BLaER1 (cell line): ENCODE measurements at regions not wholly inside any gene's neighbourhood (a gene's known extent, or its start where the extent isn't known, plus 50 kb on each side); places are given as distances from the start of the nearest gene placed in this dataset.

Experiments
- H3K27ac ChIP-seq: shearing (Covaris generic); formaldehyde crosslinking; 2 replicates; pipeline ENCODE4 v1.8.1; 2022
- H3K27me3 ChIP-seq: shearing (Covaris generic); formaldehyde crosslinking; 2 replicates; pipeline ENCODE4 v1.8.1; 2022
- H3K36me3 ChIP-seq: shearing (Covaris generic); formaldehyde crosslinking; 2 replicates; pipeline ENCODE4 v1.8.1; 2022
- H3K4me1 ChIP-seq: shearing (Covaris generic); formaldehyde crosslinking; 2 replicates; pipeline ENCODE4 v1.8.1; 2022
- H3K4me2 ChIP-seq: shearing (Covaris generic); formaldehyde crosslinking; 2 replicates; pipeline ENCODE4 v1.8.1; 2022
- H3K4me3 ChIP-seq: shearing (Covaris generic); formaldehyde crosslinking; 2 replicates; pipeline ENCODE4 v1.8.1; 2022
- H3K9ac ChIP-seq: shearing (Covaris generic); formaldehyde crosslinking; 2 replicates; pipeline ENCODE4 v1.8.1; 2022
- H3K9me3 ChIP-seq: shearing (Covaris generic); formaldehyde crosslinking; 2 replicates; pipeline ENCODE4 v1.8.1; 2022
- H4K20me1 ChIP-seq: shearing (Covaris generic); formaldehyde crosslinking; 2 replicates; pipeline ENCODE4 v1.8.1; 2022
- Cebpa-rat ChIP-seq: shearing (Covaris generic); IDR thresholded peaks from 2 replicates; pipeline ENCODE4 v1.8.1; 2022

- Histone ChIP-seq H3K27ac (no peak overlapping the region), H3K9ac (no peak overlapping the region), H3K36me3 (no peaks in the 10 kb centered on the region), H3K4me1 (no peaks in the 10 kb centered on the region), H3K9me3 (no peaks in the 10 kb centered on the region), H3K27me3 (no peaks in the 10 kb centered on the region), H4K20me1 (no peaks in the 10 kb centered on the region), H3K4me3 (no peak overlapping the region), H3K4me2 (no peak overlapping the region)
- TF ChIP-seq Cebpa-rat, result no peak
Observed at GRCh38 chr7:125877246-125877645, 947.6 kb upstream of the POT1 start.

DNA sequence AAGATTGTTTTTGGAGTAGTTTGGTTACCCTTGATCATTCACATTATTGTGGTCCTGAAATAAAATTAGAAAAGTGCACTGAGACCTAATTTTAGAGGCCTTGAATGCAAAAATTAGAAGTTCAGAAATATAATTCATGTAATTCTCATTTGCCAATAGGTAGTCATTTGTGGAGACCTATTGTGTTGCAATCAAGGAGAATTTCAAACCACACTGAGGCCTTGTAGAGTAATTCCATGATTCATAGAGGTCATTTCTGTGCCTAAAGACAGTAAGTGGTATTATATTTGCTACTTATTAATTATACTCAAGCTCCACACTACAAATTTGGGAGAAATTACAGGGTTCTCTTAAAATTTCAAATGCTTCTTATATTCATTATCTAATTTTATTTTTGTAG lies 946.8 kb upstream of the POT1 start:
- no peaks in the 10 kb centered on the region for H4K20me1 ChIP-seq
- no peak for TF ChIP-seq Cebpa-rat
- H3K27me3 ChIP-seq, result no peaks in the 10 kb centered on the region
- H3K4me2 ChIP-seq, result no peak overlapping the region
- H3K36me3 ChIP-seq, result no peaks in the 10 kb centered on the region
- H3K9ac ChIP-seq, result no peak overlapping the region
- no peak overlapping the region for H3K27ac ChIP-seq
- no peaks in the 10 kb centered on the region for H3K9me3 ChIP-seq
- H3K4me3 ChIP-seq, result no peak overlapping the region
- no peaks in the 10 kb centered on the region for H3K4me1 ChIP-seq

DNA sequence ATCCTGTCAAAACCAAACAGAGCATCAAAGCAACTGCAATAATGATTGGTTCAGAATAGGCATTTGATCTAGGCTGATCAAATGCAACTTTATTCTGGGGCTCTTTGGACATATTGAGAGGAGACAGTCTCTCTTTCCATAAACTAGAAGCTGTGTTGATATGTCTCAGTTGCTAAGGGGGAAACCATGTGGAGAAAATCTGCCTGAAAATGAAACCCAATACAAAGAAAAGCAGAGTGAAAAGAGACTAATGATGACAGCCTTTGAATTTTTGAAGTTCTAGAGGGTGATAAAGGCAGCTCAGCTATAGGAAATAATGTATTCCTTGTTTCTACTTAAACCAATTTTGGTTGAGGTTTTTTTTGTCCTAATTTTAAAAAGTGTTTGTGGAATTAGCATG lies 941.8 kb upstream of the POT1 start:
- no peak overlapping the region for H3K4me2 ChIP-seq
- no peaks in the 10 kb centered on the region for H4K20me1 ChIP-seq
- H3K9me3 ChIP-seq, result no peaks in the 10 kb centered on the region

DNA sequence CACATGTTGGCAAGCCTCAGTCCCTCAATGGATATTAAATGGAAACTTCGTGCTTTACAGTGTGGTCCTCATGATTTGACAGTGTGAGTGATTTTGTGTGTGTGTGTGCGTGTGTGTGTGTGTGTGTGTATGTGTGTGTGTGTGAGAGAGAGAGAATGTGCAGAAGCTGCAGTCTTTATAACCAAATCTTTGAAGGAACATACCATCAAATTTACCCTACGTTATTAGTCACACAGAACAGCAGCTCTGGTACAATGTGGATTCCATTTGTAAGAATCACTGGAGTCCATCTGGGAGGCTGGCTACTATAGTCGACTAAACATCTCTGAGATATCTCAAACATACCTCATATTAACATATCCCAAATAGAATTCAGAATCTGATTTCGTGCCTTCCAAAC lies 928.0 kb upstream of the POT1 start:
- TF ChIP-seq Cebpa-rat, result no peak
- Histone ChIP-seq H3K27ac (no peak overlapping the region), H3K9me3 (no peaks in the 10 kb centered on the region)

More for the DNA sequence above, 941.8 kb upstream of the POT1 start:
- Histone ChIP-seq H3K27me3 (no peaks in the 10 kb centered on the region), H3K9ac (no peak overlapping the region), H3K27ac (no peak overlapping the region), H3K36me3 (no peaks in the 10 kb centered on the region), H3K4me3 (no peak overlapping the region), H3K4me1 (no peaks in the 10 kb centered on the region)
- TF ChIP-seq Cebpa-rat, result no peak

DNA sequence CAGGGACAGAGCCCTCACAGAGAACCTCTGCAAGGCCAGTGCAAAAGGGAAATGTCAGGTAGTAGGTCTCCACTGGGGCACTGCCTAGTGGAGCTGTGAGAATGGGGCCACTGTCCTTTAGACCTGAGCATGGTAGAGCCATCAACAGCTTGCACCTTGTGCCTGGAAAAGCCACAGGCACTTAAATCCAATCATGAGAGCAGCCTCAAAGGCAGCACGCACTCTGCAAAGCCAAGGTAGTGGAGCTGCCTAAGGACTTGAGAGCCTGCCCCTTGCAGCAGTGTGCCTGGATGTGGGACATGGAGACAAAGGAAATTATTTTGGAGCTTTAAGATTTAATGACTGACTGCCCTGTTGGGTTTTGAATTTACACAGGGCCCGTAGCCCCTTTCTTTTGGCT lies 918.5 kb upstream of the POT1 start:
- Histone ChIP-seq H4K20me1 (no peaks in the 10 kb centered on the region), H3K4me2 (no peak overlapping the region), H3K4me1 (no peaks in the 10 kb centered on the region), H3K4me3 (no peak overlapping the region), H3K27me3 (no peaks in the 10 kb centered on the region), H3K9ac (no peak overlapping the region), H3K27ac (no peak overlapping the region), H3K36me3 (no peaks in the 10 kb centered on the region), H3K9me3 (no peaks in the 10 kb centered on the region)
- TF ChIP-seq Cebpa-rat, result no peak

More for the DNA sequence above, 928.0 kb upstream of the POT1 start:
- no peak overlapping the region for H3K4me2 ChIP-seq
- no peaks in the 10 kb centered on the region for H3K4me1 ChIP-seq
- no peaks in the 10 kb centered on the region for H4K20me1 ChIP-seq
- no peaks in the 10 kb centered on the region for H3K36me3 ChIP-seq
- H3K9ac ChIP-seq, result no peak overlapping the region
- no peaks in the 10 kb centered on the region for H3K27me3 ChIP-seq
- no peak overlapping the region for H3K4me3 ChIP-seq

- Histone ChIP-seq H4K20me1 (no peaks in the 10 kb centered on the region), H3K4me2 (no peak overlapping the region), H3K27ac (no peak overlapping the region), H3K27me3 (no peaks in the 10 kb centered on the region), H3K4me3 (no peak overlapping the region), H3K9ac (no peak overlapping the region), H3K9me3 (no peaks in the 10 kb centered on the region), H3K4me1 (no peaks in the 10 kb centered on the region), H3K36me3 (no peaks in the 10 kb centered on the region)
- TF ChIP-seq Cebpa-rat, result no peak
Observed at GRCh38 chr7:125847692-125848091, 918.1 kb upstream of the POT1 start.

DNA sequence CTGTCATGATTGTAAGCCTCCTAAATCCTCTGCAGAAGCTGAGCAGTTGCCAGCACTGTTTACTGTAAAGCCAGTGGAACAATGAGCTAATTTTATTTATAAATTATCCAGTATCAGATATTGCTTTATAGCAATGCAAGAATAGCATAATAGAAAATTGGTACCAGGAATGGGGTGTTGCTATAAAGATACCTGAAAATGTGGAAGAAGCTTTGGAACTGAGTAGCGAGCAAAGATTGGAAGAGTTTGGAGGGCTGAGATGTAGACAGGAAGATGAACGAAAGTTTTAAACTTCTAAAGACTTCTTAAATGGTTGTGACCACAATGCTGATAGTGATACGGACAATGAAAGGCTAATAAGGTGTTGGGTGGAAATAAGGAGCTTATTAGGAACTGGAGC lies 917.4 kb upstream of the POT1 start:
- H3K4me3 ChIP-seq, result no peak overlapping the region

DNA sequence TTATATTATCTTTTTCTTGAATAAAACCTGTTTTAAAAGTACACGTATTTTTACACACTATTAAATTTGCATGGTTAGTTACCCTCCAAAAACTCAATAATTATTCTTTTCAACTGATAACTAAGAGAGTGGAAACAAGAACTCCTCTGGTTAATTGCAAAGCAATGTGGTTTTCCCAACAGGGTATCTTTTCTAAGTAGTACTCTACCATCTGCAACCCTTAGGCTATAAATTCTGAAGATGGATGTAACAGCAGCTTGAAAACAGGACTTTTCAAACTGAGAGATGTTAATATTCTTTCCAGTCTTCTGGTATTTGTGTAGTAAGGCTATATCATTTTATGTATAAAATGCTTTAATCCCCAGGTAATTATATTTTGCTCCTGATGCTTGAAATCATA lies 916.1 kb upstream of the POT1 start:
- Histone ChIP-seq H3K36me3 (no peaks in the 10 kb centered on the region), H3K4me2 (no peak overlapping the region), H3K27ac (no peak overlapping the region), H3K9ac (no peak overlapping the region), H4K20me1 (no peaks in the 10 kb centered on the region), H3K9me3 (no peaks in the 10 kb centered on the region), H3K4me3 (no peak overlapping the region), H3K4me1 (no peaks in the 10 kb centered on the region), H3K27me3 (no peaks in the 10 kb centered on the region)
- TF ChIP-seq Cebpa-rat, result no peak

More for the DNA sequence above, 917.4 kb upstream of the POT1 start:
- no peaks in the 10 kb centered on the region for H3K36me3 ChIP-seq
- H4K20me1 ChIP-seq, result no peaks in the 10 kb centered on the region
- H3K27me3 ChIP-seq, result no peaks in the 10 kb centered on the region
- no peaks in the 10 kb centered on the region for H3K4me1 ChIP-seq
- no peak overlapping the region for H3K27ac ChIP-seq
- no peak for TF ChIP-seq Cebpa-rat
- H3K9me3 ChIP-seq, result no peaks in the 10 kb centered on the region
- H3K4me2 ChIP-seq, result no peak overlapping the region
- H3K9ac ChIP-seq, result no peak overlapping the region

DNA sequence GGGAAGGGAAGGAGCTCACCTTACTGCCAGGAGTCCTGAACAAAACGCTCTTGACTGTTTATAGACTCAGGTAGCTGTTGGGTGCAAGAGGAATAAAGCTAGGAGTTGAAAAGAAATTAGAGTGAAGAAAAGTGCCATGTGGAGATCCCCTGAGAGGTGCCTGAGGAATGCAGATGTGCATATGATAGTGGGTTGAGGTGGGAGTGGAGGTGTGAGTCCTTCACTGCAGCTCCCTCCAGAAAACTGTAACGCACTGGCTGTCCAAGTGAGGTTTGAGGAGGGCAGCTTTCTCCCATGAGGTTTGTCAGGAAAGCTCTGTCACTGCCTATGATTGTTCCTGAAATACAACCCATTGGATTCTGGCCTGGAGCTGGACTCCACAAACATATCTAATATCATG lies 904.8 kb upstream of the POT1 start:
- no peak overlapping the region for H3K27ac ChIP-seq

DNA sequence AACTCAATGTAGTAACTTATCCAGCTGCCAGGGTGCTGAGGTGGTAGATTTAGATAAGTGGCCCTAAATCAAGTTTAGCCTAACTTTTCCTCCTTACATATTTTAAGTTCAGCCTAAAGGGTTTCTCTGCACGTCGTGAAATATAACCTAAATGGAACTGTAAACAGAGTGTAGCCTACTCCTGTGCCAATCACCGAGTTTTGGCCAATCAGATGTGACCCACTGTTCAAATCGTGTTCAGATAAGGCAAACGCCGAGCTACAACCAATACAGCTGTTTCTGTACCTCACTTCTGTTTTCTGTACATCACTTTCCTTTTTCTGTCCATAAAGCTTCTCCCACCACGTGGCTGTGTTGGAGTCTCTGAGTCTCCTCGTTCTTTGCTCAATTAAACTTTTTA lies 904.2 kb upstream of the POT1 start:
- H3K36me3 ChIP-seq, result no peaks in the 10 kb centered on the region
- no peak for TF ChIP-seq Cebpa-rat
- no peak overlapping the region for H3K27ac ChIP-seq
- no peak overlapping the region for H3K9ac ChIP-seq
- no peak overlapping the region for H3K4me3 ChIP-seq
- H3K27me3 ChIP-seq, result no peaks in the 10 kb centered on the region
- H3K4me2 ChIP-seq, result no peak overlapping the region
- H4K20me1 ChIP-seq, result no peaks in the 10 kb centered on the region
- peaks cover 5% of the 10 kb centered on the region; the same call in 1 of the 2 replicates for H3K9me3 ChIP-seq
- no peaks in the 10 kb centered on the region for H3K4me1 ChIP-seq

More for the DNA sequence above, 904.8 kb upstream of the POT1 start:
- no peak for TF ChIP-seq Cebpa-rat
- Histone ChIP-seq H3K4me3 (no peak overlapping the region), H3K4me2 (no peak overlapping the region), H3K9ac (no peak overlapping the region), H3K9me3 (no peaks in the 10 kb centered on the region), H3K36me3 (no peaks in the 10 kb centered on the region), H3K27me3 (no peaks in the 10 kb centered on the region), H4K20me1 (no peaks in the 10 kb centered on the region), H3K4me1 (no peaks in the 10 kb centered on the region)

DNA sequence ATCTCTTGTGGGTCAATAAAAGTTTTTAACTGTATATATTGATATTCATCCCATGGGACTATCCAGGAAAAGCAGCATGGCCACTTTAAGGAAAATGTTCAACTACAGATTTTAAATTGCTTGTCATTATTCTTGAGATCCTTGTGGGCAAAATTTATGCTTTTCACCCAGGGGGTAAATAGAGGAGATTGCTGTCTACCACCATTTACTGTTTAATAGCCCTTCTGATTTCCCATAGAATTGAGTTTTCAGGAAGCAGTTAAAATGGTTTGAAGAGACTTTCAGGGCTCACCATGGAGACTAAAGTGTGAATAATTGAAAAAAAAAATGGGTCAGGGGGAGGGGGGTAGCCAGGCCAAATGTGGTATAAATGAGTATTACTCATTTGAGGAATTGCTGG lies 901.1 kb upstream of the POT1 start:
- Histone ChIP-seq H3K9me3 (peaks cover 5% of the 10 kb centered on the region; the same call in 1 of the 2 replicates), H3K27me3 (no peaks in the 10 kb centered on the region), H4K20me1 (no peaks in the 10 kb centered on the region), H3K36me3 (no peaks in the 10 kb centered on the region), H3K4me1 (no peaks in the 10 kb centered on the region), H3K9ac (no peak overlapping the region), H3K4me3 (no peak overlapping the region), H3K27ac (no peak overlapping the region), H3K4me2 (no peak overlapping the region)
- TF ChIP-seq Cebpa-rat, result no peak
